Stimulated activated CD8-positive, alpha-beta memory T cell treated with anti-CD3 and anti-CD28 coated beads, Interleukin-15, amount 100 ng/mL, for 24 hours (primary cell): ENCODE measurements at regions not wholly inside any gene's neighbourhood (a gene's known extent, or its start where the extent isn't known, plus 50 kb on each side); places are given as distances from the start of the nearest gene placed in this dataset.

ENCODE experiments used
- DNase-seq: peaks from one replicate; pipeline ENCODE4 v3.0.0-alpha.2; 2020; ENCODE audit warnings: low read depth

GRCh38 chr2:2765176-2765800 lies 434.2 kb upstream of the MYT1L start:
- DNase-seq: no peak

DNA sequence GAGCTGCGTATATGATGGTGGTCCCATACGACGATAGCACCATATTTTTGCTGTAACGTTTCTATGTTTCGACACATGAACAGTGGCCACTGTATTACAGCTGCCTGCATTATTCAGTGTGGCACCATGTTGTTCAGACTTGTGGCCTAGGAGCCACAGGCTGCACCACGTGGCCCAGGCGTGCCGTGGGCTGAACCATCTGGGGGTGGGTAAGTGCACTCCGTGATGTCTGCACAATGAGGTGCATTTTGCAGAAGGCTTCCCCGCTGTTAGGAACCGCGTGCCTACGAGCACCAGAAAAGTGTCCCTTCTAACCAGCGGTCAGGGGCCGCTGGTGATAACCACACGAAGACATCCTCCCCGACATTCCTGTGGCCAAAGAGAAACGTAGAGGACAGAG lies 433.7 kb upstream of the MYT1L start:
- DNase-seq: no peak

- DNase-seq: no peak
These were observed 432.9 kb upstream of the MYT1L start for GRCh38 chr2:2764001-2764355.

GRCh38 chr2:2763351-2764000 lies 432.4 kb upstream of the MYT1L start:
- no peak for DNase-seq

GRCh38 chr2:2762913-2763312 lies 431.8 kb upstream of the MYT1L start:
- no peak for DNase-seq

GRCh38 chr2:2762166-2762908 lies 431.3 kb upstream of the MYT1L start:
- DNase-seq: no peak

DNA sequence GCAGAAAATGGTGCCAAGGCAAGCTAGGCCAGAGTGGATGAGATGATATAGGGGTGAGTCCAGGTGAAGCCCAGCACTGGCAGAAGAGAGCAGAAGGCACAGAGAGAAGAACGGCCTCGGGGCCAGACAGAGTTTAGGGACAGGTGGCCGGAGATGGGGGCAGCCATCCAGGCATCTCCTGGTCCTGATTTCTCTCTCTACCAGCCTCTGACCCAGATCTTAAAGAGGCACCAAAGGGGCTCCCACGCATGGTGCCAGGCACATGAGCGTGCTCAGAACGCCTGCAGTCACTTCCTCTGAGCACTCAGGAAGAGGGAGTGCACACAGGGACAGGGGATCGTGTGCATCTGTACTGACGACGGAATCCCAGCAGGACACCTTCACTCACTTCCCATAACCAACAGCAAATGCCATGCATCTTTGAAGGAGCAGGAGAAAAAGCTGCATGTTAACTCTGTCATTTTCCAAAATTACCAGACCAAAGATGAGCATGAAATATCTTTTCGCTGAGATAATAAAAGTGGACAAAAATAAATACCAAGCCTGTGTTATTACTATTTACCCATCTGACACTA lies 427.8 kb upstream of the MYT1L start:
- DNase-seq: no peak

DNA sequence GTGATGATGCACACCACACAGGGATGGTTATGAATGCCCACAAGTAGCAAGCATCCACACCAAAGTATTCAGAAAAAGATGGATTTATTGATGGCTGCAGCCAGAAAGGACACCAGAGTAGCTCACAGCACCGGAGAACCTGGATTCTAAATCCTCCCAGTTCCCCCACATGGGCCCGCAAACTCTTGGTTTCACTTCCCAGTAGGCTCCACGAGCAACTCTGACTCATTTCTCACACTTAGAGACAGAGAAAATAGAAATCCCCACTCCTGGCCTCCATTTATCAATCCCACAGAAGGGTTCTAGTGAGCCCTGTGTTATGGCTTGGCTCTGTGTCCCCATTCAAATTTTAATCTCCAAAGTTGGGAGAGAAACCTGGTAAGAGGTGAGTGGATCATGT lies 426.7 kb upstream of the MYT1L start:
- no peak for DNase-seq

- DNase-seq: no peak
These were observed 425.8 kb upstream of the MYT1L start for GRCh38 chr2:2756886-2757285.

DNA sequence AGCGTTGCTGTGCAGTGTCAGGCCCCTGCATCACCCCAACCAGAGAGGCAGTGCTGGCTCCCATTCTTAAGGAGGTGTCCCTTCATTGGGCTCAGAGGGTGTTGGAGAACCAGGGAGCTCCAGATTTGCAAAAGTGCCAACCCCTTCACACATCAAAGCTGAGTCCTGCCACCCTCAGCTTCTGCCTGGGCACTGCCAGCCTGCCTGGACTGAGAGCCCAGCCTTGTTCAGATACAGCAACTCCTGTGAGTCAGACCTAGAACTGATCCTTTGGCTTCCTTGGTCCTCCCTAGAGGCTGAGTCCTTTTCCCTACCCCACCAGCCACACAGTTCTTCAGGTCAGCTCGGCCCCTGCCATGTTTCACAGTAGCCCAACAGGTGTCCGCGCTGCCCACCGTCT lies 424.9 kb upstream of the MYT1L start:
- no peak for DNase-seq

- DNase-seq: no peak
These were observed 423.9 kb upstream of the MYT1L start for GRCh38 chr2:2754940-2755339.

DNA sequence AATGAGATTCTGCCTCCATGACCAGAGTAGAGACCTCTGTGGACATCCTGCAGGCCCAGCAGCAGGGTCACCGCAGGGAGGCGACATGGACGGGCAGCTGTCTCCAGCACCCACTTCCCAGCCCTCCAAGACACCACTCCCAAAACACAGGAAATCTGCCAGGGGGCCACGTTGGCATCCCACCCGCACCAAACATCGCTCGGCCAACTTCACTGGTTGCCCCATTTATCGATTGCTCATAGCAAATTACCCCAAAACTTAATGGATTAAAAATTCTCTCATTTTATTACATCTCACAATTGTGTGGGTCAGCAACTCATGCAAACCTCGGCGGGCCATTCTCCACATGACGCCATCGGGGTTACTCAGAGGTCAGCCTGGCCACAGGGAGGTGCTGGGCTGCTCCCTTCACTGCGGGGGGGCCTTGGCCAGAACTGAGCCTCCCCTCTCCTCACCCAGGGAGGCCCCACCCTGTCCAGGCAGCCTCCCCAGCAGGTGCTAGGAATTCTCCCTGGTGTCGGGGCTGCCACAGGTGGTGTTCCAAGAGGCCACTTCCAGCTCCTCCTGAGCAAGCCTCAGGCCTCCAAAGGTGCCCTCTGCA lies 420.7 kb upstream of the MYT1L start:
- no peak for DNase-seq

GRCh38 chr2:2750867-2751714 lies 420.0 kb upstream of the MYT1L start:
- DNase-seq: no peak

- DNase-seq: no peak
These were observed 418.1 kb upstream of the MYT1L start for GRCh38 chr2:2749206-2749598.

GRCh38 chr2:2748399-2749205 lies 417.5 kb upstream of the MYT1L start:
- no peak for DNase-seq

- DNase-seq: no peak
These were observed 416.8 kb upstream of the MYT1L start for GRCh38 chr2:2747797-2748301.

DNA sequence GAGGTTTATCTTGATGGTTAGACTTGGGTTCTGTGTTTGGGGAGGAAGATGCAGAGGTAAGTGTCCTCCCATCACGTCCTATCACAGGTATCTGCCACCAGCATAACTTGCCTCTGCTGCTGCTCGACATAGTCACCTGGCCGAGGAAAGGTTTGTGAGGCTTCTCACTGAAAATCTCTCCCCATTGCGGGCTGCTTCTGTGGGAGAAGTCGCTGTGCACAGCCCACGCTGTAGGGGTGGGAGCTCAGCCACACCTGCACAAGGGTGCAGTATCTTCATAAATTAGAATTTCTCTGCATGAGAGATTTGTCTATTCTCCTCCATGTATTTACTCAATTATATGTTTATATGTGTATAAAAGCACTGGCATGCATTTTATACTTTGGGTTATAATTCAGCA lies 415.7 kb upstream of the MYT1L start:
- no peak for DNase-seq

GRCh38 chr2:2744958-2745715 lies 414.1 kb upstream of the MYT1L start:
- DNase-seq: no peak

DNA sequence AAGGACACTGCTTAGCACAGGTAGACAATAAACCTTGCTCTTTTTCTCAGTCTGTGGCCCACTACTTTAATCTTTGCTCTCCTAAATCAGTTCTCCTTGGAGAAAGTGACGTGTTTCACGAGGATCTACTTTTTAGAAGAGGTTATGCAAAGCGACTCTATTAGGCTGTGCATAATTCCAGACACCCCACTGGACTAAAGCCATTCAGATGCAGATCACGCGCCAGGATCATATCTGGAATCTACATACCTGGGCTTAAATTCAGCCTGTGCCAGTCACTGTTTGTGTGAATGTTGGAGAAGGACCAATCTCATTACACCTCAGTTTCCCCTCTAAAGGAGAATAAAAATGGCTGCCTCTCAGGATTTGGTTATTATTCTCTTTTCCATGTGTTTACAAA lies 413.0 kb upstream of the MYT1L start:
- DNase-seq: no peak

GRCh38 chr2:2743164-2743571 lies 412.1 kb upstream of the MYT1L start:
- DNase-seq: no peak
